ENCODE measurements at regions not wholly inside any gene's neighbourhood (a gene's known extent, or its start where the extent isn't known, plus 50 kb on each side); places are given as distances from the start of the nearest gene placed in this dataset.

DNA sequence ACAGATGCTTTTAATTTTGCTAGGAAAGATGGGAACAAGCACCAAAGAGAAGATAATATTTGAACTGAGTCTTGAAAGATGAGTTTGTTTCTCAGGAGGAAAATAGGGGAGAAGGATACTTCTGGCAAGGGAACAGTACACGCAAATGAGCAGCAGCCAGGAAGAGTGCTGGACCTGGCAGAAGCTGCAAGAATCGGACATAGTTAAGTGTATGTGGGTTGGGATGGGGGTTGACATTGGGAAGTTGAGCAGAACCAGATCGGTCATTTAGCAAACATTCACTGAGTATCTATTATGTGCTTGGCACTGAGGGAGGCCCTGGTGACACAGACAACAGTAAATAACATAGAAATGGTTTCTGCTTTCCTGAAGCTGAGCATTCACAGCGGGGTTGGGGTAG, 198.8 kb downstream of the PLPP3 start:
- Histone ChIP-seq H3K27me3 (ENCODE audit: control insufficient read depth, insufficient read depth, low read length, poor library complexity, severe bottlenecking) (no peaks in the 10 kb centered on the region), H3K4me3 (ENCODE audit: low read length) (no peak overlapping the region), H3K9me3 (ENCODE audit: control insufficient read depth, low read length) (no peaks in the 10 kb centered on the region), H3K4me1 (ENCODE audit: control insufficient read depth, insufficient read depth, low read length) (no peaks in the 10 kb centered on the region), H3K27ac (ENCODE audit: low read depth, low read length) (no peak overlapping the region), H3K36me3 (ENCODE audit: control insufficient read depth, insufficient read depth, low read length) (no peaks in the 10 kb centered on the region), H3K9ac (ENCODE audit: extremely low read depth, low read length, poor library complexity, severe bottlenecking) (no peak overlapping the region)
- no peaks in the 10 kb centered on the region for H3K27me3 Mint-ChIP-seq (ENCODE audit: insufficient read depth)
- peaks cover 21% of the 10 kb centered on the region for H3K4me1 Mint-ChIP-seq
- 90 to 91% methylated on average over 3 to 4 of the region's 4 CpGs for WGBS, 2 experiments (ENCODE audit: insufficient coverage in 1 of 2, insufficient read length in 1 of 2)
- H3K9me3 Mint-ChIP-seq = no peaks in the 10 kb centered on the region
- DNase-seq = no peak
- no peaks in the 10 kb centered on the region for H3K36me3 Mint-ChIP-seq (ENCODE audit: low read depth)
- TF ChIP-seq, protein P1, sequence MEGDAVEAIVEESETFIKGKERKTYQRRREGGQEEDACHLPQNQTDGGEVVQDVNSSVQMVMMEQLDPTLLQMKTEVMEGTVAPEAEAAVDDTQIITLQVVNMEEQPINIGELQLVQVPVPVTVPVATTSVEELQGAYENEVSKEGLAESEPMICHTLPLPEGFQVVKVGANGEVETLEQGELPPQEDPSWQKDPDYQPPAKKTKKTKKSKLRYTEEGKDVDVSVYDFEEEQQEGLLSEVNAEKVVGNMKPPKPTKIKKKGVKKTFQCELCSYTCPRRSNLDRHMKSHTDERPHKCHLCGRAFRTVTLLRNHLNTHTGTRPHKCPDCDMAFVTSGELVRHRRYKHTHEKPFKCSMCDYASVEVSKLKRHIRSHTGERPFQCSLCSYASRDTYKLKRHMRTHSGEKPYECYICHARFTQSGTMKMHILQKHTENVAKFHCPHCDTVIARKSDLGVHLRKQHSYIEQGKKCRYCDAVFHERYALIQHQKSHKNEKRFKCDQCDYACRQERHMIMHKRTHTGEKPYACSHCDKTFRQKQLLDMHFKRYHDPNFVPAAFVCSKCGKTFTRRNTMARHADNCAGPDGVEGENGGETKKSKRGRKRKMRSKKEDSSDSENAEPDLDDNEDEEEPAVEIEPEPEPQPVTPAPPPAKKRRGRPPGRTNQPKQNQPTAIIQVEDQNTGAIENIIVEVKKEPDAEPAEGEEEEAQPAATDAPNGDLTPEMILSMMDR (conservative IDR thresholded peaks at IDR 0.05) = no peak
- H3K27ac Mint-ChIP-seq = no peak overlapping the region
- H3K4me3 Mint-ChIP-seq = no peak overlapping the region

GRCh38 chr1:56378341-56379070, 200.9 kb downstream of the PLPP3 start:
- Mint-ChIP-seq H3K9me3 (no peaks in the 10 kb centered on the region), H3K27me3 (ENCODE audit: insufficient read depth) (no peaks in the 10 kb centered on the region), H3K36me3 (ENCODE audit: low read depth) (no peaks in the 10 kb centered on the region), H3K4me3 (no peak overlapping the region), H3K4me1 (peaks cover 34% of the 10 kb centered on the region), H3K27ac (no peak overlapping the region)
- no peak for DNase-seq
- H3K27me3 ChIP-seq (ENCODE audit: control insufficient read depth, insufficient read depth, low read length, poor library complexity, severe bottlenecking) = no peaks in the 10 kb centered on the region
- H3K36me3 ChIP-seq (ENCODE audit: control insufficient read depth, insufficient read depth, low read length) = no peaks in the 10 kb centered on the region
- TF ChIP-seq, protein P1 (conservative IDR thresholded peaks at IDR 0.05) = no peak
- H3K9me3 ChIP-seq (ENCODE audit: control insufficient read depth, low read length) = no peaks in the 10 kb centered on the region
- no peak overlapping the region for H3K4me3 ChIP-seq (ENCODE audit: low read length)
- H3K27ac ChIP-seq (ENCODE audit: low read depth, low read length) = no peak overlapping the region
- 77 to 80% methylated on average over 2 to 6 of the region's 6 CpGs for WGBS, 2 experiments (ENCODE audit: insufficient coverage in 1 of 2, insufficient read length in 1 of 2)
- no peaks in the 10 kb centered on the region for H3K4me1 ChIP-seq (ENCODE audit: control insufficient read depth, insufficient read depth, low read length)
- H3K9ac ChIP-seq (ENCODE audit: extremely low read depth, low read length, poor library complexity, severe bottlenecking) = no peak overlapping the region

DNA sequence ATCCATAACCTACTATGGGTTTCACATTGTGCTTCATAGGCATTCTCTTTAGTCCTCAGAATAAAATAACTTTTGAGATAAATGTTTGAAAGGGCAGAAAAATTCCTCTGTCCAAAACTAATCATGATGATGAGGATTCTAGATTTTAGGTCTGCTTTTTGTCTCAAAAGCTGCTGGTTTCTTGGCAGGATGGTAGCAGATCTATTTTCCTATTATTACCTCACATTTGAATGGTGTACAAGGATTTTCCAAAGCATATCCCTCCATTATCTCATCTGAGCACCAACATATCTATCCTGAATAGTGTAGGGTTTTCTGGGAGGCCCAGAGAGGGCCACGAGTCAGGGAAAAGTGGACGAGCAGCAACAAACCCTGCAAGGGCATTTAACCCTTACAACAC, 201.9 kb downstream of the PLPP3 start:
- WGBS, 2 experiments (ENCODE audit: insufficient coverage in 1 of 2, insufficient read length in 1 of 2) = 82% methylated on average over 2 of the region's 2 CpGs; no CpG with 5 or more reads in 1 of the 2 experiments
- H3K4me3 Mint-ChIP-seq = no peak overlapping the region
- H3K27ac Mint-ChIP-seq = no peak overlapping the region

More for the DNA sequence above, 201.9 kb downstream of the PLPP3 start:
- H3K4me3 ChIP-seq (ENCODE audit: low read length) = no peak overlapping the region
- no peak overlapping the region for H3K27ac ChIP-seq (ENCODE audit: low read depth, low read length)
- H3K9me3 ChIP-seq (ENCODE audit: control insufficient read depth, low read length) = no peaks in the 10 kb centered on the region
- H3K36me3 Mint-ChIP-seq (ENCODE audit: low read depth) = no peaks in the 10 kb centered on the region
- H3K4me1 ChIP-seq (ENCODE audit: control insufficient read depth, insufficient read depth, low read length) = no peaks in the 10 kb centered on the region
- H3K36me3 ChIP-seq (ENCODE audit: control insufficient read depth, insufficient read depth, low read length) = no peaks in the 10 kb centered on the region
- H3K27me3 Mint-ChIP-seq (ENCODE audit: insufficient read depth) = no peaks in the 10 kb centered on the region
- no peak overlapping the region for H3K9ac ChIP-seq (ENCODE audit: extremely low read depth, low read length, poor library complexity, severe bottlenecking)
- TF ChIP-seq, protein P1 (conservative IDR thresholded peaks at IDR 0.05) = no peak
- peaks cover 34% of the 10 kb centered on the region for H3K4me1 Mint-ChIP-seq
- H3K9me3 Mint-ChIP-seq = no peaks in the 10 kb centered on the region
- H3K27me3 ChIP-seq (ENCODE audit: control insufficient read depth, insufficient read depth, low read length, poor library complexity, severe bottlenecking) = no peaks in the 10 kb centered on the region
- DNase-seq = no peak

All from endodermal cell (in vitro differentiated cells).